Psoas muscle (tissue), 7 donors: ENCODE measurements at regions not wholly inside any gene's neighbourhood (a gene's known extent, or its start where the extent isn't known, plus 50 kb on each side); places are given as distances from the start of the nearest gene placed in this dataset.

Source experiments
- ATAC-seq, 4 donors: fragments of 200-7000 bp; cut with Tn5 transposase; one replicate each; pipeline ENCODE4 v1.9.1; 2020; ENCODE audit warnings: moderate library complexity in 3 of 4, mild to moderate bottlenecking in 2 of 4
- DNase-seq, 2 donors: peaks; one replicate each; pipeline ENCODE4 v3.0.0-alpha.2; 2020
- H3K27ac ChIP-seq: fragments of 200-600 bp; one replicate; pipeline ENCODE4 v1.8.0; 2022
- H3K27me3 ChIP-seq, 3 donors: fragments of 200-600 bp in 1 of 3; one replicate each; pipeline versions ENCODE4 v1.6.1 to v1.8.0; 2013 to 2022; ENCODE audit warnings: low read length in 2 of 3, mild to moderate bottlenecking in 2 of 3, moderate library complexity in 1 of 3; ENCODE audit not compliant: insufficient read depth in 3 of 3
- H3K36me3 ChIP-seq, 2 donors: fragments of 200-600 bp in 1 of 2; one replicate each; pipeline versions ENCODE4 v1.6.1 to v1.8.0; 2013 to 2022; ENCODE audit warnings: low read depth in 1 of 2, mild to moderate bottlenecking in 1 of 2, moderate library complexity in 1 of 2; ENCODE audit not compliant: insufficient read depth in 1 of 2
- H3K4me1 ChIP-seq: fragments of 200-600 bp; one replicate; pipeline ENCODE4 v1.8.0; 2022
- H3K4me3 ChIP-seq: fragments of 200-600 bp; one replicate; pipeline ENCODE4 v1.8.0; 2022; ENCODE audit warnings: mild to moderate bottlenecking
- H3K9me3 ChIP-seq: fragments of 200-600 bp; one replicate; pipeline ENCODE4 v1.8.0; 2022
- CTCF ChIP-seq: fragments of 200-600 bp; IDR thresholded peaks from one replicate; pipeline ENCODE4 v1.8.0; 2022; ENCODE audit warnings: antibody characterized with exemption
- whole genome bisulfite sequencing, 3 donors: extraction: QIAGEN DNeasy Blood & Tissue Kit; methylation state at CpG; one replicate each; pipeline versions ENCODE4 v1.1.6 to v1.1.7; 2013; 5-methylcytosine and 5-hydroxymethylcytosine counted together
- intact Hi-C, 2 donors: fragments of 100-400 bp; cut with DNase I; formaldehyde crosslinking; loops; one replicate each; pipeline versions ENCODE4 v1.11.0 to v1.14.2; 2022
- donor health status: healthy with polysubstance abuse.
- donor health status: DM: no; HTN: no; CAD: no; lungs with moderate emphysema.
- donor health status: Bipolar disorder and iron deficiency.
- donor health status: healthy.
- donor health status: DM: yes; HTN: yes; CAD: no.
- donor health status: DM: no; HTN: no; CAD: no.
- donor health status: DM: yes; HTN: yes; CAD: no.

GRCh38 chr9:17987189-17987588 is 408.3 kb downstream of the SH3GL2 start:
- no peak overlapping the region for H3K4me3 ChIP-seq
- 38 to 47% (median 40%) methylated on average over 5 of the region's 5 CpGs for WGBS, 3 donors
- intact Hi-C loops: loop anchor here in 1 of 2 donors (10.0 kb wide), 1 partner anchor 62 kb away; no protein-coding TSS in a partner anchor
- H3K27ac ChIP-seq: no peak overlapping the region
- TF ChIP-seq CTCF: no peak
- DNase-seq (no peak), ATAC-seq (no peak)
- H3K36me3 ChIP-seq: no peaks in the 10 kb centered on the region
- no peaks in the 10 kb centered on the region for H3K4me1 ChIP-seq
- H3K27me3 ChIP-seq: no peaks in the 10 kb centered on the region
- no peaks in the 10 kb centered on the region for H3K9me3 ChIP-seq

GRCh38 chr9:17988489-17988888 is 409.6 kb downstream of the SH3GL2 start:
- Histone ChIP-seq H3K9me3 (no peaks in the 10 kb centered on the region), H3K4me3 (no peak overlapping the region), H3K27ac (no peak overlapping the region), H3K36me3 (no peaks in the 10 kb centered on the region), H3K4me1 (no peaks in the 10 kb centered on the region), H3K27me3 (no peaks in the 10 kb centered on the region)
- DNase-seq (no peak), ATAC-seq (no peak)
- TF ChIP-seq CTCF: no peak
- 67 to 82% (median 69%) methylated on average over 1 of the region's 1 CpG for WGBS, 3 donors
- intact Hi-C loops: loop anchor here in 1 of 2 donors (10.0 kb wide), 1 partner anchor 64 kb away; no protein-coding TSS in a partner anchor

GRCh38 chr9:17990602-17991001 is 411.7 kb downstream of the SH3GL2 start:
- ATAC-seq (no peak), DNase-seq (no peak)
- WGBS, 3 donors: 73 to 79% (median 77%) methylated on average over 3 of the region's 3 CpGs
- Histone ChIP-seq H3K4me1 (no peaks in the 10 kb centered on the region), H3K36me3 (no peaks in the 10 kb centered on the region), H3K4me3 (no peak overlapping the region), H3K27ac (no peak overlapping the region), H3K9me3 (no peaks in the 10 kb centered on the region), H3K27me3 (no peaks in the 10 kb centered on the region)
- TF ChIP-seq CTCF: no peak
- intact Hi-C loops: no loop called here

GRCh38 chr9:17993024-17993423 is 414.2 kb downstream of the SH3GL2 start:
- no peak for DNase-seq
- H3K4me3 ChIP-seq: no peak overlapping the region
- WGBS, 3 donors: 45 to 62% (median 56%) methylated on average over 1 of the region's 1 CpG
- H3K4me1 ChIP-seq: no peaks in the 10 kb centered on the region
- ATAC-seq: no peak
- intact Hi-C loops: no loop called here
- no peaks in the 10 kb centered on the region for H3K27me3 ChIP-seq
- H3K27ac ChIP-seq: no peak overlapping the region
- no peaks in the 10 kb centered on the region for H3K36me3 ChIP-seq
- TF ChIP-seq CTCF: no peak
- H3K9me3 ChIP-seq: no peaks in the 10 kb centered on the region

GRCh38 chr9:17994695-17995425 is 416.0 kb downstream of the SH3GL2 start:
- Histone ChIP-seq H3K27me3 (no peaks in the 10 kb centered on the region), H3K27ac (no peak overlapping the region), H3K4me3 (no peak overlapping the region), H3K36me3 (no peaks in the 10 kb centered on the region), H3K4me1 (no peaks in the 10 kb centered on the region), H3K9me3 (no peaks in the 10 kb centered on the region)
- no peak for DNase-seq
- 42 to 47% (median 42%) methylated on average over 4 of the region's 4 CpGs for WGBS, 3 donors
- TF ChIP-seq CTCF: no peak
- no peak for ATAC-seq
- intact Hi-C loops: no loop called here
